ENCODE measurements at regions not wholly inside any gene's neighbourhood (a gene's known extent, or its start where the extent isn't known, plus 50 kb on each side); places are given as distances from the start of the nearest gene placed in this dataset.

DNA sequence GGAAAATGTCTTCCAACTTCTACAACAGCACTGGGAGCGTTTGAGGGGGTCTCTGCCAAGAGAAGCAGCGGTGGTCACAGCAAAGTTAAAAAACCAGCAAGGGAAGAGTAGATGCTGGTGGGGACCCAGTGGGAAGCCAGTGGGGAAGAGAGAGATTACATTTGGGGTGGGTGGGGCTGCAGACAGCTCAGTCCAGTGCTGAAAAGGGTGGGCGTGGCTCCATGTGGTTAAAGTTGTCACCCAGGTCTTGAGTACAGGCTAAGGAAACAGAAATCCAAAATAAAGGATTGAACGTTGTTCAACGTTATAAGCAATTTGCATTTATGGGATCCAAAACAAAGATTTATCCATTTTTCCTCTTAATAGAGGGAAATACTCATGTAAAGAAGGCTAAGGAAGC lies 106.3 kb upstream of the LY86 start:
- Histone ChIP-seq H3K4me1 (no peaks in the 10 kb centered on the region), H3K27me3 (no peaks in the 10 kb centered on the region), H3K27ac (no peak overlapping the region), H3K9me3 (no peaks in the 10 kb centered on the region), H3K4me3 (no peak overlapping the region), H3K36me3 (no peaks in the 10 kb centered on the region)
- no peak for TF ChIP-seq POLR2A (IDR thresholded peaks at IDR 0.05)
- no peak for TF ChIP-seq EP300 (IDR thresholded peaks at IDR 0.05)
- TF ChIP-seq, protein P1, sequence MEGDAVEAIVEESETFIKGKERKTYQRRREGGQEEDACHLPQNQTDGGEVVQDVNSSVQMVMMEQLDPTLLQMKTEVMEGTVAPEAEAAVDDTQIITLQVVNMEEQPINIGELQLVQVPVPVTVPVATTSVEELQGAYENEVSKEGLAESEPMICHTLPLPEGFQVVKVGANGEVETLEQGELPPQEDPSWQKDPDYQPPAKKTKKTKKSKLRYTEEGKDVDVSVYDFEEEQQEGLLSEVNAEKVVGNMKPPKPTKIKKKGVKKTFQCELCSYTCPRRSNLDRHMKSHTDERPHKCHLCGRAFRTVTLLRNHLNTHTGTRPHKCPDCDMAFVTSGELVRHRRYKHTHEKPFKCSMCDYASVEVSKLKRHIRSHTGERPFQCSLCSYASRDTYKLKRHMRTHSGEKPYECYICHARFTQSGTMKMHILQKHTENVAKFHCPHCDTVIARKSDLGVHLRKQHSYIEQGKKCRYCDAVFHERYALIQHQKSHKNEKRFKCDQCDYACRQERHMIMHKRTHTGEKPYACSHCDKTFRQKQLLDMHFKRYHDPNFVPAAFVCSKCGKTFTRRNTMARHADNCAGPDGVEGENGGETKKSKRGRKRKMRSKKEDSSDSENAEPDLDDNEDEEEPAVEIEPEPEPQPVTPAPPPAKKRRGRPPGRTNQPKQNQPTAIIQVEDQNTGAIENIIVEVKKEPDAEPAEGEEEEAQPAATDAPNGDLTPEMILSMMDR (IDR thresholded peaks at IDR 0.05), result no peak
- TF ChIP-seq POLR2AphosphoS5 (IDR thresholded peaks at IDR 0.05), result no peak
- no peak for DNase-seq
- intact Hi-C loops (cut with DNase I), result no loop called here
- WGBS, 2 donors, result 78 to 90% methylated on average over 5 of the region's 5 CpGs

DNA sequence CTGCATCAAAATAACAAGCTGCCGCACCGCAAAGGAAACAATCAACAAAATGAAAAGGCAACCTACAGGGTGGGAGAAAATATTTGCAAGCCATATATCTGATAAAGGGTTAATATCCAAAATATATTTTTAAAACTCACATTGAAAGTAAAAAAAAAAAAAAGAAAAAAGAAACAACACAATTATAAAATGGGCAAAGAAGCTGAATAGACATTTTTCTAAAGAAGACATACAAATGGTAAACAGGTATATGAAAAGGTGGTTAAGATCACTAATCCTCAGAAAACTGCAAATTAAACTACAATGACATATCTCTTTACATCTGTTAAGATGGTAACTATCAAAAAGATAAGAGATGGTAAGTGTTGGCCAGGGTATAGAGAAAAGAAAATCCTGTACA lies 105.4 kb upstream of the LY86 start:
- no peak overlapping the region for H3K4me3 ChIP-seq
- intact Hi-C loops (cut with DNase I), result no loop called here
- no peak for TF ChIP-seq EP300 (IDR thresholded peaks at IDR 0.05)
- TF ChIP-seq POLR2AphosphoS5 (IDR thresholded peaks at IDR 0.05), result no peak
- TF ChIP-seq, protein P1 (IDR thresholded peaks at IDR 0.05), result no peak
- TF ChIP-seq POLR2A (IDR thresholded peaks at IDR 0.05), result no peak
- H3K27ac ChIP-seq, result no peak overlapping the region
- no peaks in the 10 kb centered on the region for H3K36me3 ChIP-seq
- H3K9me3 ChIP-seq, result no peaks in the 10 kb centered on the region
- no peaks in the 10 kb centered on the region for H3K27me3 ChIP-seq
- 72 to 94% methylated on average over 2 of the region's 2 CpGs for WGBS, 2 donors
- no peak for DNase-seq
- no peaks in the 10 kb centered on the region for H3K4me1 ChIP-seq

DNA sequence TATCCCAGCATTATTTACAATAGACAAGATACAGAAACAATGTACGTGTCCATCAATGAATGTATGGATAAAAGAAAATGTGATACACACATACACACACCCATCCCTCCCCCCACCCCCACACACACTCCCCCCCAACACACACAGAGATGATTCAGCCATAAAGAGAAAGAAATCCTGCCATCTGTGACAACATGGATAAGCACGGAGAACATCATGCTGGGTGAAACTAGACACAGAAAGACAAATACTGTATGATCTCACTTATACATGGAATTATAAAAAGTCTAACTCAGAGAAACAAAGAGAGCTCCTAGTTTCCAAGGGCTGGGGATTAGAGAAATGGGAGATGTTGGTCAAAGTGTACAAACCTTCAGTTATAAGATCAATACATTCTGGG lies 104.8 kb upstream of the LY86 start:
- Histone ChIP-seq H3K27me3 (no peaks in the 10 kb centered on the region), H3K36me3 (no peaks in the 10 kb centered on the region), H3K27ac (no peak overlapping the region), H3K4me3 (no peak overlapping the region), H3K4me1 (no peaks in the 10 kb centered on the region), H3K9me3 (no peaks in the 10 kb centered on the region)
- 76 to 83% methylated on average over 2 of the region's 2 CpGs for WGBS, 2 donors
- intact Hi-C loops (cut with DNase I), result no loop called here
- DNase-seq, result no peak
- TF ChIP-seq POLR2A (IDR thresholded peaks at IDR 0.05) (no peak), EP300 (IDR thresholded peaks at IDR 0.05) (no peak), POLR2AphosphoS5 (IDR thresholded peaks at IDR 0.05) (no peak)
- TF ChIP-seq, protein P1 (IDR thresholded peaks at IDR 0.05), result no peak

GRCh38 chr6:6484681-6485080 lies 103.8 kb upstream of the LY86 start:
- Histone ChIP-seq H3K4me1 (no peaks in the 10 kb centered on the region), H3K27ac (no peak overlapping the region), H3K4me3 (no peak overlapping the region), H3K9me3 (no peaks in the 10 kb centered on the region), H3K27me3 (no peaks in the 10 kb centered on the region), H3K36me3 (no peaks in the 10 kb centered on the region)
- intact Hi-C loops (cut with DNase I), result no loop called here
- DNase-seq, result no peak
- TF ChIP-seq EP300 (IDR thresholded peaks at IDR 0.05), result no peak
- 68 to 82% methylated on average over 4 of the region's 4 CpGs for WGBS, 2 donors

- 52 to 63% methylated on average over 3 of the region's 3 CpGs for WGBS, 2 donors
These were observed 101.9 kb upstream of the LY86 start for GRCh38 chr6:6486595-6486994.

DNA sequence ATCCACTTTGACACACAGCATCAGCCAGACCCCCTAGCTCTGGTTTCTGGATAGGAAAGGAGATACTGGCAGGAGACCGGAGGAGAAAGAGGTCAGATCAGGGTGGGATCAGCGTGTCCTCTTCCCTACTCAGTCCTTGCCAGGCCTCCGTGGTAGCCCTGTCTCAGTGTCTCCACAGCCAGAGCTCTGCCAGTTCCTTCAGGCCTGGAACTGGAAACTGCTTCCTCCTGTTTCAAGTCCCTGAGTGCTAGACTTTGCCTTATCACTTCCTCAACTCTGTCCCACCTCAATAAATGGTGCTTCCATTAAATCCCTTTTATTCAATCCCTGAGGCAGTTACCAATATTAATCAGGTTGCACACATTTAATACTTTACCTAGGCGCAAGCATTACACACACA lies 96.8 kb upstream of the LY86 start:
- Histone ChIP-seq H3K27ac (no peak overlapping the region), H3K36me3 (no peaks in the 10 kb centered on the region), H3K9me3 (no peaks in the 10 kb centered on the region), H3K4me3 (no peak overlapping the region), H3K4me1 (no peaks in the 10 kb centered on the region), H3K27me3 (no peaks in the 10 kb centered on the region)
- TF ChIP-seq, protein P1 (IDR thresholded peaks at IDR 0.05), result no peak
- TF ChIP-seq POLR2AphosphoS5 (IDR thresholded peaks at IDR 0.05) (no peak), POLR2A (IDR thresholded peaks at IDR 0.05) (no peak), EP300 (IDR thresholded peaks at IDR 0.05) (no peak)
- DNase-seq, result no peak
- 76 to 85% methylated on average over 4 of the region's 4 CpGs for WGBS, 2 donors
- intact Hi-C loops (cut with DNase I), result no loop called here

More at GRCh38 chr6:6486595-6486994, 101.9 kb upstream of the LY86 start:
- H3K27me3 ChIP-seq, result no peaks in the 10 kb centered on the region
- TF ChIP-seq POLR2A (IDR thresholded peaks at IDR 0.05), result no peak
- intact Hi-C loops (cut with DNase I), result no loop called here
- no peak for DNase-seq
- H3K4me1 ChIP-seq, result no peaks in the 10 kb centered on the region
- H3K27ac ChIP-seq, result no peak overlapping the region
- no peak overlapping the region for H3K4me3 ChIP-seq
- no peaks in the 10 kb centered on the region for H3K36me3 ChIP-seq
- no peaks in the 10 kb centered on the region for H3K9me3 ChIP-seq
